Endothelial cell (in vitro differentiated cells): ENCODE measurements at regions not wholly inside any gene's neighbourhood (a gene's known extent, or its start where the extent isn't known, plus 50 kb on each side); places are given as distances from the start of the nearest gene placed in this dataset.
A peak's percentile ranks its signal among the peaks of the same experiment; 100 is the strongest.

Source experiments
- DNase-seq: peaks from one replicate; pipeline ENCODE4 v3.0.0; 2021; ENCODE audit warnings: low spot score
- H3K27ac Mint-ChIP-seq: one replicate; pipeline ENCODE4 v1.8.0; 2021; ENCODE audit warnings: mixed read lengths, inconsistent platforms; ENCODE audit not compliant: unreplicated experiment
- H3K27me3 Mint-ChIP-seq: one replicate; pipeline ENCODE4 v1.8.0; 2021; ENCODE audit warnings: mild to moderate bottlenecking, moderate library complexity, mixed read lengths, inconsistent platforms; ENCODE audit not compliant: unreplicated experiment
- H3K36me3 Mint-ChIP-seq: one replicate; pipeline ENCODE4 v1.8.0; 2021; ENCODE audit warnings: mild to moderate bottlenecking, low read depth, mixed read lengths, inconsistent platforms; ENCODE audit not compliant: unreplicated experiment
- H3K4me1 Mint-ChIP-seq: one replicate; pipeline ENCODE4 v1.8.0; 2021; ENCODE audit warnings: mild to moderate bottlenecking, mixed read lengths, inconsistent platforms; ENCODE audit not compliant: unreplicated experiment
- H3K4me3 Mint-ChIP-seq: one replicate; pipeline ENCODE4 v1.8.0; 2021; ENCODE audit warnings: mild to moderate bottlenecking, mixed read lengths, inconsistent platforms; ENCODE audit not compliant: unreplicated experiment
- H3K9me3 Mint-ChIP-seq: one replicate; pipeline ENCODE4 v1.8.0; 2021; ENCODE audit warnings: mixed read lengths, inconsistent platforms; ENCODE audit not compliant: unreplicated experiment
- CTCF ChIP-seq: fragments of 200-600 bp; sonication (generic); IDR thresholded peaks from one replicate; pipeline ENCODE4 v1.5.0; 2021; ENCODE audit warnings: antibody characterized with exemption; ENCODE audit not compliant: unreplicated experiment

- H3K4me1 Mint-ChIP-seq = no peaks in the 10 kb centered on the region
- no peak overlapping the region for H3K4me3 Mint-ChIP-seq
- H3K27me3 Mint-ChIP-seq = peaks cover 1% of the 10 kb centered on the region
- no peaks in the 10 kb centered on the region for H3K36me3 Mint-ChIP-seq
- no peaks in the 10 kb centered on the region for H3K9me3 Mint-ChIP-seq
- no peak for DNase-seq
- no peak for TF ChIP-seq CTCF
- no peak overlapping the region for H3K27ac Mint-ChIP-seq
These were observed 272.1 kb downstream of the S1PR1 start for GRCh38 chr1:101508913-101509312.

- no peak overlapping the region for H3K4me3 Mint-ChIP-seq
- no peak for TF ChIP-seq CTCF
- H3K36me3 Mint-ChIP-seq = no peaks in the 10 kb centered on the region
- no peak for DNase-seq
- no peaks in the 10 kb centered on the region for H3K9me3 Mint-ChIP-seq
- no peak overlapping the region for H3K27ac Mint-ChIP-seq
- H3K27me3 Mint-ChIP-seq = no peaks in the 10 kb centered on the region
- H3K4me1 Mint-ChIP-seq = no peaks in the 10 kb centered on the region
These were observed 272.6 kb downstream of the S1PR1 start for GRCh38 chr1:101509370-101509769.

- Mint-ChIP-seq H3K9me3 (no peaks in the 10 kb centered on the region), H3K27me3 (no peaks in the 10 kb centered on the region)
These were observed 274.5 kb downstream of the S1PR1 start for GRCh38 chr1:101511202-101511891.

GRCh38 chr1:101520302-101520701 is 283.5 kb downstream of the S1PR1 start:
- TF ChIP-seq CTCF = peak; percentile 74
- Mint-ChIP-seq H3K4me1 (no peaks in the 10 kb centered on the region), H3K27ac (no peak overlapping the region), H3K9me3 (no peaks in the 10 kb centered on the region), H3K4me3 (no peak overlapping the region), H3K27me3 (no peaks in the 10 kb centered on the region), H3K36me3 (no peaks in the 10 kb centered on the region)
- peak; percentile 40 for DNase-seq

More at GRCh38 chr1:101511202-101511891, 274.5 kb downstream of the S1PR1 start:
- no peak for DNase-seq
- Mint-ChIP-seq H3K4me3 (no peak overlapping the region), H3K27ac (no peak overlapping the region), H3K4me1 (no peaks in the 10 kb centered on the region), H3K36me3 (no peaks in the 10 kb centered on the region)
- TF ChIP-seq CTCF = no peak

GRCh38 chr1:101522486-101522885 is 285.7 kb downstream of the S1PR1 start:
- Mint-ChIP-seq H3K27ac (no peak overlapping the region), H3K27me3 (no peaks in the 10 kb centered on the region), H3K9me3 (no peaks in the 10 kb centered on the region), H3K36me3 (no peaks in the 10 kb centered on the region), H3K4me1 (no peaks in the 10 kb centered on the region), H3K4me3 (no peak overlapping the region)
- no peak for DNase-seq
- no peak for TF ChIP-seq CTCF
